Thyroid gland (tissue), 4 donors: ENCODE measurements at regions not wholly inside any gene's neighbourhood (a gene's known extent, or its start where the extent isn't known, plus 50 kb on each side); places are given as distances from the start of the nearest gene placed in this dataset.

Source experiments
- DNase-seq, 2 donors: peaks; one replicate each; pipeline ENCODE4 v3.0.0-alpha.2; 2019
- H3K27ac ChIP-seq, 3 donors: fragments of 200-600 bp; sonication (generic); 1 replicate in 2 of 3; 2 replicates in 1 of 3; pipeline ENCODE4 v1.5.1; 2016 to 2019; ENCODE audit warnings: mild to moderate bottlenecking in 1 of 3, moderate library complexity in 1 of 3
- H3K27me3 ChIP-seq: fragments of 200-600 bp; sonication (generic); one replicate; pipeline ENCODE4 v1.5.1; 2019
- H3K36me3 ChIP-seq, 2 donors: fragments of 200-600 bp; sonication (generic); one replicate each; pipeline ENCODE4 v1.5.1; 2016 to 2019
- H3K4me1 ChIP-seq, 2 donors: fragments of 200-600 bp; sonication (generic); one replicate each; pipeline ENCODE4 v1.5.1; 2017 to 2019
- H3K4me3 ChIP-seq, 3 donors: fragments of 200-600 bp; sonication (generic); replicated peaks in 1 of 3; 1 replicate in 2 of 3; 2 replicates in 1 of 3; pipeline ENCODE4 v1.5.1; 2016; ENCODE audit warnings: mild to moderate bottlenecking in 1 of 3
- H3K9me3 ChIP-seq: fragments of 200-600 bp; sonication (generic); one replicate; pipeline ENCODE4 v1.5.1; 2017
- POLR2A ChIP-seq, 2 donors: fragments of 450-650 bp; IDR thresholded peaks; one replicate each; pipeline ENCODE4 v1.6.1; 2017; ENCODE audit warnings: antibody characterized with exemption in 2 of 2, mild to moderate bottlenecking in 2 of 2, moderate library complexity in 1 of 2
- WGBS, 2 donors: methylation state at CpG; one replicate each; pipeline ENCODE4 v1.1.5; 2017; 5-methylcytosine and 5-hydroxymethylcytosine counted together
- intact Hi-C: fragments of 100-400 bp; cut with DNase I; formaldehyde crosslinking; loops from one replicate; pipeline ENCODE4 v1.15.1; 2023
- TF ChIP-seq, protein P1 (sequence below), 6 experiments: fragments of 200-600 bp in 3 of 6; fragments of 450-650 bp in 3 of 6; sonication (generic) in 3 of 6; IDR thresholded peaks; one replicate each; pipeline ENCODE4 v1.5.1; 2016 to 2019; ENCODE audit warnings: antibody characterized with exemption in 6 of 6, mild to moderate bottlenecking in 2 of 6, inconsistent platforms in 1 of 6, moderate library complexity in 1 of 6

DNA sequence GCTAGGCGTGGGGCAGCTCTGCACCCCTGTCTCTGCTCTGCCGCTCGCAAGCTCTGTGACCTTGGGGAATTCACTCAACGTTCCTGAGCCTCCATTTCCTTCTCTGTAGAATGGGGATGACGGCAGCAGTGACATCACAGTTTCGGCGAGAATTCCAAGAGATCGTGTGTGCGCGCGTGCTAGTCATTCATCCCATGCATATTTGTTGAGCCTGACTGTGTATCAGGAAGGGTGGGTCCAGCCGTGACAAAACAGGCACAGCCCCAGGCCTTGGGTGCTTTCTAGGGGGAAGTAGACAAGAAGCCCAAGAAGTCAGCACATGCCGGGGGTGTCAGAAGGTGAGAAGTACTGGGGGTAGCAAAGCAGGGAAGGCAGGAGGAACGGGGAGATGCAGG lies 145.6 kb upstream of the NCOR2 start:
- H3K36me3 ChIP-seq, result no peaks in the 10 kb centered on the region
- no peaks in the 10 kb centered on the region for H3K9me3 ChIP-seq
- peak in 1 of 2 donors; percentile 30 for DNase-seq
- peak overlapping the region; percentile 70 to 86 (median 77) for H3K27ac ChIP-seq
- no peak overlapping the region for H3K4me3 ChIP-seq
- intact Hi-C loops, result no loop called here
- no peaks in the 10 kb centered on the region for H3K27me3 ChIP-seq
- H3K4me1 ChIP-seq, result peaks cover 10 to 38% of the 10 kb centered on the region in 2 donors
- WGBS, 2 donors, result 78 to 85% methylated on average over 14 of the region's 14 CpGs
- no peak for TF ChIP-seq POLR2A (IDR thresholded peaks at IDR 0.05)
- TF ChIP-seq, protein P1, sequence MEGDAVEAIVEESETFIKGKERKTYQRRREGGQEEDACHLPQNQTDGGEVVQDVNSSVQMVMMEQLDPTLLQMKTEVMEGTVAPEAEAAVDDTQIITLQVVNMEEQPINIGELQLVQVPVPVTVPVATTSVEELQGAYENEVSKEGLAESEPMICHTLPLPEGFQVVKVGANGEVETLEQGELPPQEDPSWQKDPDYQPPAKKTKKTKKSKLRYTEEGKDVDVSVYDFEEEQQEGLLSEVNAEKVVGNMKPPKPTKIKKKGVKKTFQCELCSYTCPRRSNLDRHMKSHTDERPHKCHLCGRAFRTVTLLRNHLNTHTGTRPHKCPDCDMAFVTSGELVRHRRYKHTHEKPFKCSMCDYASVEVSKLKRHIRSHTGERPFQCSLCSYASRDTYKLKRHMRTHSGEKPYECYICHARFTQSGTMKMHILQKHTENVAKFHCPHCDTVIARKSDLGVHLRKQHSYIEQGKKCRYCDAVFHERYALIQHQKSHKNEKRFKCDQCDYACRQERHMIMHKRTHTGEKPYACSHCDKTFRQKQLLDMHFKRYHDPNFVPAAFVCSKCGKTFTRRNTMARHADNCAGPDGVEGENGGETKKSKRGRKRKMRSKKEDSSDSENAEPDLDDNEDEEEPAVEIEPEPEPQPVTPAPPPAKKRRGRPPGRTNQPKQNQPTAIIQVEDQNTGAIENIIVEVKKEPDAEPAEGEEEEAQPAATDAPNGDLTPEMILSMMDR (IDR thresholded peaks at IDR 0.05), result no peak

DNA sequence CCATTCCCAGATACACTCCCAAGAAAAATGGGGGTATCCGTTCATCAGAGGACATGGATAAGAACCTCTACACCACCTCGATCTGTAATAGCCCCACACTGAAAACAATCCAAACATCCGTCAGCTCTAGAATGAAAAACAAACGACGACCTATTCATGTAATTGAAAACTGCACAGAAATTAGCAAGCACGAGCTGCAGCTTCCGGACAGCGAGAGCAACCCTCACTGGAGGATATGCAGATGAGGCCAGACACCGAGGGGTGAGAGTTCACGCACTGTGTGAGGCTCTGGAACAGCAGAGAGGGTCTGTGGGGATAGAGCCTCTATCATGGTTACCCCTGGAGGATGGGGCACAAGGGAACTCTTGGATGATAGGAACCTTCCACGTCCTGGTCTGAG lies 143.9 kb upstream of the NCOR2 start:
- 80 to 84% methylated on average over 11 of the region's 11 CpGs for WGBS, 2 donors

DNA sequence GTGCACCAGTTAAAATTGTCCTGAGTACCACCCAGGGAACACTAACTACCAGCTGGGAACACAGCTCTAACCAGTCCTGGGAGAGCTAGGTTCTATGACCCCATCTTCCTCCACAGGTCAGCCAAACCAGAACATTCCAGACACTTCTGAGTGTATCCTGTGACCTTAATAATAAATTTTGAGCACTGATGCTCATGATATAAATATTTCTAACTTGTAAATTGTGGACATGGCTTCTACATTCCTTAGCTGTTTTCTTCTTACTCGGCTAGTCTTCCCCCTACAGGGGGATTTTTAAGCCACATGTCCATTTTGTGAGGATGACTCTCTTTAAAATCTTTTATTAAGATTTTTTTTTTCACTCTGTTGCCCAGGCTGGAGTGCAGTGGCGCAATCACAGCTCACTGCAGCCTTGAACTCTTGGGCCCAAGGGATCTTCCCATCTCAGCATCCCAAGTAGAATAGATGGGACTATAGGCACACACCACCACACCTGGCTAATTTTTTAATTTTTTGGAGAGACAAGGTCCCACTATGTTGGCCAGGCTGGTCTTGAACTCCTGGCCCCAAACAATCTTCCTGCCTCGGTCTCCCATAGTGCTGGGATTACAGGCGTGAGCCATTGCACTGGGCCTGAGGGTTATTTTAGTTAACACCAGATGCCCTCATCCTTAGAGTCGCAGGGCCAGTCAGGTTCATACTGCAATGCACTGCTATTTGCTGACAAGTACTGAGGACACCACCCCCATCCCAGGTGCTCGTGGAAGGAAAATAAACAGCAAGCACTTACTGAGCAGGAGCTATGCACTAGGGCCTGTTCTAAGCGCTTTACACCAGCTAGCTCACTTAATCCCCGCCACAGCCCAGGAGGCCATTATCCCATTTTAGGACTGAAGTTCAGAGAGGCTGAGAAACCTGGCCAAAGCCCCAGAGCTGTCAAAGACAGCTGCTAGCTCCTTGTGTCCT lies 142.6 kb upstream of the NCOR2 start:
- intact Hi-C loops, result no loop called here
- H3K27me3 ChIP-seq, result no peaks in the 10 kb centered on the region
- no peaks in the 10 kb centered on the region for H3K36me3 ChIP-seq
- no peak overlapping the region for H3K4me3 ChIP-seq
- WGBS, 2 donors, result 72 to 73% methylated on average over 7 to 8 of the region's 8 CpGs
- TF ChIP-seq, protein P1 (IDR thresholded peaks at IDR 0.05), result no peak
- TF ChIP-seq POLR2A (IDR thresholded peaks at IDR 0.05), result no peak
- H3K9me3 ChIP-seq, result no peaks in the 10 kb centered on the region
- H3K27ac ChIP-seq, result peak overlapping the region in 1 of 3 donors; percentile 7
- H3K4me1 ChIP-seq, result peaks cover 13 to 29% of the 10 kb centered on the region in 2 donors
- DNase-seq, result peak; percentile 70 to 72

More for the DNA sequence above, 143.9 kb upstream of the NCOR2 start:
- TF ChIP-seq POLR2A (IDR thresholded peaks at IDR 0.05), result no peak
- TF ChIP-seq, protein P1 (IDR thresholded peaks at IDR 0.05), result no peak
- H3K27ac ChIP-seq, result no peak overlapping the region
- H3K4me3 ChIP-seq, result no peak overlapping the region
- intact Hi-C loops, result no loop called here
- H3K4me1 ChIP-seq, result peaks cover 10 to 29% of the 10 kb centered on the region in 2 donors
- H3K36me3 ChIP-seq, result no peaks in the 10 kb centered on the region
- no peaks in the 10 kb centered on the region for H3K9me3 ChIP-seq
- no peaks in the 10 kb centered on the region for H3K27me3 ChIP-seq
- DNase-seq, result no peak

DNA sequence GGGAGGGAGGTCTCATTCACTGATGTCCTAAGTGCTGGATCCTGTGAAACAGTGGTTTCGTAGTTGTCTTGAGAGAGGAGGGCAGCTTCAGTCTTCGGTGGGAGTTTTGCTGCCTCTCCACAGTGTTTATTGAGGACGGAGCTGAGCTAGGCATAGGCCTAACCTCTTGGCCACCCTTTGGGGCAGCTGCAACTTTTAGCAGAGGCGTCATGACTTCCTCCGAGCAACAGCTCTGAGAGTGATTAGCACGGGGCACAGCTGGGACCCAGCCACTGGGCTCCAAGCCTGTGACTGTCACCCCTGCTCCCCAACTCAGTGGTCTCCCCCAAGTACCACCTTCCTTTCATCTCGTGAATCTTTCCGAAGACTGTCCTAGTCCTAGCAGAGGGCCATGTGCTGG lies 139.9 kb upstream of the NCOR2 start:
- Histone ChIP-seq H3K36me3 (no peaks in the 10 kb centered on the region), H3K9me3 (no peaks in the 10 kb centered on the region), H3K27ac (no peak overlapping the region), H3K4me3 (no peak overlapping the region), H3K27me3 (no peaks in the 10 kb centered on the region), H3K4me1 (peaks cover 3 to 26% of the 10 kb centered on the region in 2 donors)
- TF ChIP-seq, protein P1 (IDR thresholded peaks at IDR 0.05), result no peak
- no peak for DNase-seq
- 95 to 97% methylated on average over 8 of the region's 8 CpGs for WGBS, 2 donors
- intact Hi-C loops, result no loop called here

DNA sequence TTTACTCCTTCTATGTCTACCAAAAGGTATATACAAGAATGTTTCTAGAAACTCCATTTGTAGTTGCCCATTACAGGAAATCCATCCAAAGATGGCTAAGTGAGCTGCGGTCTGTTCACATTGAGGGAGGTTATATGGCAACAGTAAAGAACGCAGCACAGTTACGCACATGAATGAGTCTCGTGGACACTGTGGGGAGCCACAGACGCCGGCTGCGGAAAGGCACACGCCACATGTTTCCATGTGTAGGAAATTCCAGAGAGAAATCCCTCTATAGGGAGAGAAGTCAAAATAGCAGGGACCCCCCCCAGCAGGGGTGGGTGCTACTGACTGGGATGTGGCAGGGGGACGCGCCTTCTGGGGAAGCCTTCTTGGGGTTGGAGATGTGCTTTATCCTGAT lies 139.0 kb upstream of the NCOR2 start:
- no peak overlapping the region for H3K4me3 ChIP-seq
- WGBS, 2 donors, result 96 to 98% methylated on average over 10 of the region's 10 CpGs
- intact Hi-C loops, result no loop called here
- H3K27me3 ChIP-seq, result no peaks in the 10 kb centered on the region
- TF ChIP-seq, protein P1 (IDR thresholded peaks at IDR 0.05), result no peak
- no peak for TF ChIP-seq POLR2A (IDR thresholded peaks at IDR 0.05)
- peaks cover 6 to 32% of the 10 kb centered on the region in 2 donors for H3K4me1 ChIP-seq
- H3K9me3 ChIP-seq, result no peaks in the 10 kb centered on the region
- DNase-seq, result no peak
- H3K27ac ChIP-seq, result no peak overlapping the region
- no peaks in the 10 kb centered on the region for H3K36me3 ChIP-seq
